C4-2B (cell line): ENCODE measurements at regions not wholly inside any gene's neighbourhood (a gene's known extent, or its start where the extent isn't known, plus 50 kb on each side); places are given as distances from the start of the nearest gene placed in this dataset.

ENCODE experiments used
- H3K27ac ChIP-seq: fragments of 450-650 bp; 2 replicates; pipeline ENCODE4 v1.5.1; 2017
- ZFX ChIP-seq: fragments of 450-650 bp; IDR thresholded peaks from 2 replicates; pipeline ENCODE4 v1.6.1; 2017
- TF ChIP-seq, protein P1 (sequence below): fragments of 450-650 bp; conservative IDR thresholded peaks from 2 replicates; pipeline ENCODE4 v1.5.1; 2017; ENCODE audit warnings: mild to moderate bottlenecking

DNA sequence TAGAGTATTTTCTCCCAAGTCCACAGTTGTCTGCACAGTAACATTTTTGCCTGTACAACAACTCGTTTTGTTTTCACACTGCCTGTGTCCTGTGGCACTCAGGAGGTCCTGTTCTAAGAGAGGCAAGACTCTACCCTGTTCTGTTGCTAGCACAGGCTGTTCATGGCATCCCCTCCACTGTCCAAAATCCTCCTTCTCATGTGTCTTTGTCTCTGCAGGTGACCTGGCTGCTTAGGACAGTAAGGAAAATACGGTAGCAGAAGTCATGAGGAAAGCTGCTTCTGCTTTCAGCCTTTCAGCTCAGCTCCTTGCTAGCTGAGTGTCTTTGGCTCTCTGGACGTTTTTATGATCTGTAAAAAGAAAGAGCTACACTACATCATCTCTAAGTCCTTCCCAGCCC, 205.9 kb downstream of the C1D start:
- no peak for TF ChIP-seq ZFX
- TF ChIP-seq, protein P1, sequence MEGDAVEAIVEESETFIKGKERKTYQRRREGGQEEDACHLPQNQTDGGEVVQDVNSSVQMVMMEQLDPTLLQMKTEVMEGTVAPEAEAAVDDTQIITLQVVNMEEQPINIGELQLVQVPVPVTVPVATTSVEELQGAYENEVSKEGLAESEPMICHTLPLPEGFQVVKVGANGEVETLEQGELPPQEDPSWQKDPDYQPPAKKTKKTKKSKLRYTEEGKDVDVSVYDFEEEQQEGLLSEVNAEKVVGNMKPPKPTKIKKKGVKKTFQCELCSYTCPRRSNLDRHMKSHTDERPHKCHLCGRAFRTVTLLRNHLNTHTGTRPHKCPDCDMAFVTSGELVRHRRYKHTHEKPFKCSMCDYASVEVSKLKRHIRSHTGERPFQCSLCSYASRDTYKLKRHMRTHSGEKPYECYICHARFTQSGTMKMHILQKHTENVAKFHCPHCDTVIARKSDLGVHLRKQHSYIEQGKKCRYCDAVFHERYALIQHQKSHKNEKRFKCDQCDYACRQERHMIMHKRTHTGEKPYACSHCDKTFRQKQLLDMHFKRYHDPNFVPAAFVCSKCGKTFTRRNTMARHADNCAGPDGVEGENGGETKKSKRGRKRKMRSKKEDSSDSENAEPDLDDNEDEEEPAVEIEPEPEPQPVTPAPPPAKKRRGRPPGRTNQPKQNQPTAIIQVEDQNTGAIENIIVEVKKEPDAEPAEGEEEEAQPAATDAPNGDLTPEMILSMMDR, result no peak
- no peak overlapping the region for H3K27ac ChIP-seq

DNA sequence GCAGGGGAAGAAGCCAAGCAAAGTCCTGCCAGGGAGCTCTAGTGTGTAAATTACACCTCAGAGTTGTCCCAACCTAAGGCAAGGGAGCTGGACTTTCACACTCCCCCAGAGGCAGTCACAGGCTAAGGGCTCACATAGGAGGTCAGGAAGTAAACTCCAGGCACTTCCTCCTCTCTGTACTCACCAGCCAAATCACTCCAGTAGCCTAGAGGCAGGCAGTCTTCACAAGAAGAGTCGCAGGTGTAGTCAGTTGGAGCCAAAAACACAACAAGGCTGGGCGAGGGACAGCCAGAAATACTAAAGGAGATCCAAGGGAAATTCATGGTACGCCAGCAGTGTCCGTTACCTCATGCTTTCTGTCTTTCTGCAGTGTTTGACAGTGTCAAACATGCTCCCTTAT, 205.0 kb downstream of the C1D start:
- no peak for TF ChIP-seq ZFX
- TF ChIP-seq, protein P1, result no peak
- H3K27ac ChIP-seq, result no peak overlapping the region

DNA sequence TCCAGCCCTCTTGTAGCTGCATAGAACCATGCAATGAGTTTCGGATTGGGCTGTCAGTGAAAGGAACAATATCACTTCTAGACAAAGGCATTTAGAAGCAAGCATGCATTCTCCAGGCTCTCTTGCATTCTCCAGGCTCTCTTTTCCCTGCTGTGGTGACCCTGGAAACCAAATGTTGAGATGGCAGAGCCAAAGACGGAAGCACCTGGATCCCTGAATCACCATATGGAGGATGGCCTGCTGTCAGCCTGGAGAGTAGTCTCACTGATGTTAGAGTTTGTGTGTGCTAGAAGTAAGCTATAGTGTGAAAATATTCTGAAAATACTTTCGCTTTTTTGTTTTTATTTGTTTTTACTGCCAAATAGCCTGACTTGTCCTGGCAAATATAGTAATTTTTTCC, 203.9 kb downstream of the C1D start:
- TF ChIP-seq, protein P1, result no peak
- no peak for TF ChIP-seq ZFX
- H3K27ac ChIP-seq, result no peak overlapping the region

DNA sequence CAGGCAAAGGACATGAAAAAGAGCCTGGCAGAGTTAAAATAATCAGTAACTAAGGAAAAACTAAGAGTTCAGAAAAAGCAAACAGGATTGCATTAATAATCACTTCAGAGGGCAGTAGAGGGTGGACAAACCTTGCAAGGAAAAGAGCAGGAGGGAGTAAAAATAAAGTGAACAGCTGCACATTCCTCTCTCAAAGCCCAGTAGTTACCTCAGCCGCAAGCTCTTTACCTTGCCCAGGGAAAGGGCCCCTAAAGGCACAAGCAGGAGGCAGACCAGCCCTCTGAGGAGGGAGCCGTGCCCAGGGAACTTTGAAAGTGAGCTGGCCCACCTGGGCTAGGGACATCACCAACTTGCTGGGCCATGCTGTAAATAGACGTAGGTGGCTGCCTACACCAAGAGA, 196.9 kb downstream of the C1D start:
- TF ChIP-seq, protein P1, result no peak
- TF ChIP-seq ZFX, result no peak
- no peak overlapping the region for H3K27ac ChIP-seq

DNA sequence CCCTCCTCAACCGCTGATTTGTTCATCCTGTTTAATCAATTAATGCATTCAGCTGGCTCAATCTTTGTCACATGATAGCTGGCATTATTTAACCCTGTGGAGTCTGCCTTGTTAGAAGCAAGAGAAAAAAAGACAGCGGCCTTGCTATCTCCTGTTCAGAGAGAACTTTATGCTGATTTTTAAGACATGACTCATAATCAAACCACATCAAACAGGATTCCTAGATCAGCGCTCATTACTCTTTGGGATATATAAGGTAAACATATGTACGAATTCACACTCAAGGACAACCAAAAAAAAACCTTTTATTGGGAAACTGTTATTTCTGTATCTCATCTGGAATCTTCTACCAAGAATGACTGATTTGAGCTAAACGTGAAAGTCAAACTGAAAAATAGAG, 195.1 kb downstream of the C1D start:
- no peak overlapping the region for H3K27ac ChIP-seq
- TF ChIP-seq, protein P1, result no peak
- TF ChIP-seq ZFX, result no peak

- no peak for TF ChIP-seq ZFX
- TF ChIP-seq, protein P1, result no peak
- H3K27ac ChIP-seq, result no peak overlapping the region
Measured at GRCh38 chr2:67871686-67872412, 191.0 kb downstream of the C1D start.

DNA sequence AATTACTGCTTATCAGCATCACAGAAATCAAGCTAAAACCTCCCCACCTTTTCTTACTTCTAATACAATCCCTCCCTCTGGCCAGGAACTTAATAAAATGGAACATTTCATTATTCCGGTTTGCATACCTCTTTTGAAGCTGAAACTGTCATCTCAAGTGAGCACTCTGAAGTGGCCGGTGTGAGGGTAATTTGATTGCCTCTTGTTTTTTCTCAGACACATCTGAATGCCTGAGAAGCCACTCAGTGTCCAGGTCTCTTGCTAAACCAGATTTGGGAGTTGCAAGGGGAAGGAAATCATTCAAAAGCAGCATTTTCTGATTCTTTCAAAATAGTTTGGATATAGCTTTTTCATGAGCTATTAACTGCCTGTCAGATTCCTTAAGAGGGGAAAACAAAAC, 190.3 kb downstream of the C1D start:
- TF ChIP-seq, protein P1, result no peak
- TF ChIP-seq ZFX, result no peak
- no peak overlapping the region for H3K27ac ChIP-seq
